ENCODE measurements at regions not wholly inside any gene's neighbourhood (a gene's known extent, or its start where the extent isn't known, plus 50 kb on each side); places are given as distances from the start of the nearest gene placed in this dataset.

DNA sequence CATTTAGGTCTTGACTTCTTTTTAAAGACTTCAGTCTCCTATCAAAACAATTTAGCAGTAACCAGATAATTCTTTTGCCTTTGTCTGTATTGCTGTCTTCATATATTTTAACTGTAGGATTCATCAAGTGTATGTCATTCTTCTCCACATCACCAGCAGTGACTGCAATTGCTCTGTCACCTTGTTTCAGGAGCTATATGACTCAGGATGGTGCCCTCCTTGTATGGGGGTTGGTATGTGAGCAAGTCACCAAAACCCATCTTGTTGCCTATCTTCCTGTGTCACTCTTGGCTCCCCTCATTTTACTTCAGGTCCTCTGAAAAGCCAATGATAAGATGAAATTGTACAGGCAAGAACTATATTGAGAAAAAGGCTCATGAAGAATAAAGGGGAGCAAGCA, 256.9 kb upstream of the LUZP2 start:
- no peak overlapping the region for H3K4me3 ChIP-seq (replicated peaks in 1 of 2; ENCODE audit: low read depth in 2 of 2, low read length in 2 of 2)
- no peak for DNase-seq (ENCODE audit: low read depth in 2 of 2)
- TF ChIP-seq, protein P1, sequence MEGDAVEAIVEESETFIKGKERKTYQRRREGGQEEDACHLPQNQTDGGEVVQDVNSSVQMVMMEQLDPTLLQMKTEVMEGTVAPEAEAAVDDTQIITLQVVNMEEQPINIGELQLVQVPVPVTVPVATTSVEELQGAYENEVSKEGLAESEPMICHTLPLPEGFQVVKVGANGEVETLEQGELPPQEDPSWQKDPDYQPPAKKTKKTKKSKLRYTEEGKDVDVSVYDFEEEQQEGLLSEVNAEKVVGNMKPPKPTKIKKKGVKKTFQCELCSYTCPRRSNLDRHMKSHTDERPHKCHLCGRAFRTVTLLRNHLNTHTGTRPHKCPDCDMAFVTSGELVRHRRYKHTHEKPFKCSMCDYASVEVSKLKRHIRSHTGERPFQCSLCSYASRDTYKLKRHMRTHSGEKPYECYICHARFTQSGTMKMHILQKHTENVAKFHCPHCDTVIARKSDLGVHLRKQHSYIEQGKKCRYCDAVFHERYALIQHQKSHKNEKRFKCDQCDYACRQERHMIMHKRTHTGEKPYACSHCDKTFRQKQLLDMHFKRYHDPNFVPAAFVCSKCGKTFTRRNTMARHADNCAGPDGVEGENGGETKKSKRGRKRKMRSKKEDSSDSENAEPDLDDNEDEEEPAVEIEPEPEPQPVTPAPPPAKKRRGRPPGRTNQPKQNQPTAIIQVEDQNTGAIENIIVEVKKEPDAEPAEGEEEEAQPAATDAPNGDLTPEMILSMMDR (IDR thresholded peaks at IDR 0.05; ENCODE audit: low read depth, low read length): no peak

DNA sequence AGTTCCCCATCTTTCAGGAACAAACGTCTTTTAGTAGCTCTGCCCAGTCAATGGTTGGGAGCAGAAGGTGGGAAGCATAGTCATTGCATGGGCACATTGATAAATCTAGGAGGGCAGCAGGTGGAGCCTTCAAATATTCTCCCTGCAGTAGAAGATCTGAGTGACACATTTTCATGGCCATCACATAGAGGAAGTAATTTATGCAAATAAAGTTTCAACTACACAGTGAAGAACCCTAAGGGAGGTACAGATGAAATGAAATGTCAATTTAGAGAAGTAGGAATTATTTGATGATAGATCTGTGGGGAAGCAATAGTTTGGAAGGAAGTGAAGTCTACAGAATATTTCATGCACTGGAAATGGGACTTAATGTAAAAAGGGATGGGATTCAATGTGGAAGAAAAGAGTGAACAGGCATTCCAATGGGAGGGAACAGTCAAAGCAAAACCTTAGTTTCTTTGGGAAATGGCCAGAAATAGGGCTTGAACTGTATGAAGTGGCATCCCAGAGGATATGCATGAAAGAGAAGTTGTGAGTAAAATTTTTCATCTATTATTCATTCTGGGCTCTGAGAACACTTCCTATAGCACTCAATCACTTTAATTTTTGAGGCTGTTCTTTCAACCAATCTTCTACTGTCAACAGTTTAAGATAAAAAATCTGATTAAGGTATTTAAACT, 256.2 kb upstream of the LUZP2 start:
- no peak overlapping the region for H3K4me3 ChIP-seq (replicated peaks in 1 of 2; ENCODE audit: low read depth in 2 of 2, low read length in 2 of 2)
- TF ChIP-seq, protein P1 (IDR thresholded peaks at IDR 0.05; ENCODE audit: low read depth, low read length): no peak
- DNase-seq (ENCODE audit: low read depth in 2 of 2): no peak

DNA sequence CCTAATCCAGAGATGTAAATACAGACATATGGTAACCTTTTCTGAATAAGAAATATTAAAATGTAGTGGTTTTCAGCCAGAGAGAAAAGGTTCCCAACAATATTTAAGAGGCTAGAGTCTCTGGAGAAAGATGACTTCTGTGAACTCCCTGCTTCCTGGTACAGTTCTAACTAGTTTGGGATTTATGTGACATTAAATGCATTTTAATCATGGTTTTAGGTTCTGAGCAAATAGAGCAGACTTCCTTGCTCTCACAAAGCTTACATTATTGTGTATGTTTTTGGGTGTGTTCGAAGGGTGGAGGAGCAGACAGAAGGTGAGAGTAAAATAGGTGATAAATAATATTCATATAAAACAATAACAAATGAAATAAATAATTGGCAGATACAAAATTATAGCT, 250.1 kb upstream of the LUZP2 start:
- TF ChIP-seq, protein P1 (IDR thresholded peaks at IDR 0.05; ENCODE audit: low read depth, low read length): no peak

DNA sequence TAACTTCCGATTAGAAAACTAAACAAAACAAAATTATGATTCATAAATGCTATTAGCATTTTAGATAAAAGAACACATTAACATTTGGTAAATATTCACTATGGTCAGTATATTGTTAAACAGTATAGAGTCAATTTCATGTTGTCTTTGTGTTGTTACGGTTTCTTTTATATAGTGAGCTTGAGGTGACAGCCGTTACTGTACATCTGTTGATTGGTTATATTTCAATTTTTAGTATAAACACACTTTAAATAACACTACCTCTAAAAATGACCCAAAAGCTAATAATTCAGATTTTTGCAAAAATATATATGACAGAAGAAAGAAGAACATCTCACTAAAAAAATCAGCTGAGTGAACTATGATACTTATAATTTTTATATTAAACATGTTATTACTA, 249.0 kb upstream of the LUZP2 start:
- DNase-seq (ENCODE audit: low read depth in 2 of 2): no peak
- no peak overlapping the region for H3K4me3 ChIP-seq (replicated peaks in 1 of 2; ENCODE audit: low read depth in 2 of 2, low read length in 2 of 2)
- TF ChIP-seq, protein P1 (IDR thresholded peaks at IDR 0.05; ENCODE audit: low read depth, low read length): no peak

More for the DNA sequence above, 250.1 kb upstream of the LUZP2 start:
- H3K4me3 ChIP-seq (replicated peaks in 1 of 2; ENCODE audit: low read depth in 2 of 2, low read length in 2 of 2): no peak overlapping the region
- DNase-seq (ENCODE audit: low read depth in 2 of 2): no peak

DNA sequence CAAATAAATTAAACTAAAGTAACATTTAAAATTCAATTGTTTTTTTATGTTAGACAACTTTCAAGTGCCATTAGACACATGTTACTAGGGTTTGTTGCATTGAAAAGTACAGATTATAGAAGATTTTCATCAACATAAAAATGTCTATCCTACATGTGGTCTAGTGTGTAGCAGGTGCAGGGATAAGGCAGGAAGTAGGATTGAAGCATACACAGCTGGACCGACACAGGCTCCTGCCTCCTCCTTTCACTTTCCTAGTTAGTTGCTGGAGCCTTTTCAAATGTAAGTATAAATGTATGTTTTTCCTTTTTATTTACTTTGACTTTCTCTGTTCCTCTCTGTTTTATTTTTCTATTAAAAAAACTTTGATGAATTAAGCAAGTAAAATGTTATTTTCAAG, 246.9 kb upstream of the LUZP2 start:
- no peak overlapping the region for H3K4me3 ChIP-seq (replicated peaks in 1 of 2; ENCODE audit: low read depth in 2 of 2, low read length in 2 of 2)
- DNase-seq (ENCODE audit: low read depth in 2 of 2): no peak
- TF ChIP-seq, protein P1 (IDR thresholded peaks at IDR 0.05; ENCODE audit: low read depth, low read length): no peak

DNA sequence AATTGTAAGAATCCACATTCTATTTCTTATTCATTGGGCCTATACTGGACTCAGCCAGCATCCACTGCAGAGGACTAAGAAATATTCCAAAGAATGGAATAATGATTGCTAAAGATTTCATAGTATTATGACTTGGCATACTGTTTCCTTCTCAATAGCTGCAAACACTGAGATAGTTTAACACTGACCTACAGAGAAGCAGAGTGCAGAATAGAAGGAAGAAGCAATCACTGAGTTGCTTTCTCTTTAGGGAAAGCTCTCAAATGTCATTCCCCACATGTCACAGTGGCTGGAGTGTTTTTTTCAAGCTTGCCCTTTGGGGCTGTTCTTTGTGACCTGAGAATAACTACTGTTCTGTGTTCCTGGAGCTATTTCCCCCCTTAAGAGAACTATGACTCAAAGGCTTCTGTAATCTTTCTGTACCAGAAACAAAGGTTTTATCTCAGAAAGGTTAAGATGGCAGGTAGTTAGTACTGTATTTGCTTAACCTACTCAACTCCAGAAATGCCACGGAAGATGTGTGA, 243.6 kb upstream of the LUZP2 start:
- DNase-seq (ENCODE audit: low read depth in 2 of 2): no peak
- no peak overlapping the region for H3K4me3 ChIP-seq (replicated peaks in 1 of 2; ENCODE audit: low read depth in 2 of 2, low read length in 2 of 2)
- TF ChIP-seq, protein P1 (IDR thresholded peaks at IDR 0.05; ENCODE audit: low read depth, low read length): no peak

DNA sequence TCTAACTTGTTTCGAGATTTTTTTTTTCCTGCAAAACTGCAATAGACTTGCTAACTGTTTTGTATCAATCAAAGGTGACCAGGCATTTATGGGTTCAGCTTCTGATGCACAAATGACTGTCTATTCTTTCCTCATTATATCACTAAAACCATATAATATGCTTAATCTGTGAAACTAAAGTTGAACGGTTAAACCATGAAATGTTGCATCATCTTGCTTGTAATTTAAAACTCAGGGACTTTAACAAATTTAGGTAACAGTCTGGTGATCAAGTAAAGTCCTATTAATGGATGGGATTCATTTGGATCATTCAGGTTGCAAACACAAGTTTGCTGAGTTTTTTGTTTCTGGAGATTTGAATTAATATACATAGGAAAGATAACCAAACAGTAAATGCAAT, 232.0 kb upstream of the LUZP2 start:
- H3K4me3 ChIP-seq (replicated peaks in 1 of 2; ENCODE audit: low read depth in 2 of 2, low read length in 2 of 2): no peak overlapping the region
- TF ChIP-seq, protein P1 (IDR thresholded peaks at IDR 0.05; ENCODE audit: low read depth, low read length): no peak
- no peak for DNase-seq (ENCODE audit: low read depth in 2 of 2)

Measured in cardiac fibroblast (primary cell).